NB4 (cell line): ENCODE measurements at regions not wholly inside any gene's neighbourhood (a gene's known extent, or its start where the extent isn't known, plus 50 kb on each side); places are given as distances from the start of the nearest gene placed in this dataset.

ENCODE experiments used
- DNase-seq: peaks from one replicate; pipeline ENCODE4 v3.0.0; 2010; ENCODE audit warnings: low read depth
- H3K4me3 ChIP-seq: one replicate; pipeline ENCODE4 v1.5.1; 2011; ENCODE audit warnings: mild to moderate bottlenecking, low read depth, low read length, moderate library complexity
- CTCF ChIP-seq: IDR thresholded peaks from one replicate; pipeline ENCODE4 v1.5.1; 2012; ENCODE audit warnings: low read depth, low read length
- MAX ChIP-seq: IDR thresholded peaks from 2 replicates; pipeline ENCODE4 v1.6.1; 2011; ENCODE audit warnings: low read depth, low read length
- MYC ChIP-seq: IDR thresholded peaks from 2 replicates; pipeline ENCODE4 v1.6.1; 2011; ENCODE audit warnings: low read depth, low read length
- POLR2A ChIP-seq: IDR thresholded peaks from 2 replicates; pipeline ENCODE4 v1.6.1; 2011; ENCODE audit warnings: mild to moderate bottlenecking; ENCODE audit not compliant: insufficient read length; ENCODE audit errors: extremely low read depth

- DNase-seq, result no peak
- no peak overlapping the region for H3K4me3 ChIP-seq
- TF ChIP-seq POLR2A (no peak), CTCF (no peak), MYC (no peak), MAX (no peak)
Observed at GRCh38 chr1:221239792-221240191, 360.5 kb downstream of the HLX start.

- no peak for DNase-seq
- no peak overlapping the region for H3K4me3 ChIP-seq
- no peak for TF ChIP-seq MAX
- no peak for TF ChIP-seq MYC
- no peak for TF ChIP-seq CTCF
- TF ChIP-seq POLR2A, result no peak
Observed at GRCh38 chr1:221240690-221241089, 361.4 kb downstream of the HLX start.

GRCh38 chr1:221241157-221241556 is 361.9 kb downstream of the HLX start:
- no peak overlapping the region for H3K4me3 ChIP-seq
- DNase-seq, result no peak
- TF ChIP-seq POLR2A (no peak), MAX (no peak), MYC (no peak), CTCF (no peak)

GRCh38 chr1:221241592-221241991 is 362.3 kb downstream of the HLX start:
- TF ChIP-seq CTCF (no peak), POLR2A (no peak), MYC (no peak), MAX (no peak)
- no peak for DNase-seq
- no peak overlapping the region for H3K4me3 ChIP-seq

- no peak overlapping the region for H3K4me3 ChIP-seq
- TF ChIP-seq MAX, result no peak
- TF ChIP-seq POLR2A, result no peak
Observed at GRCh38 chr1:221246067-221246466, 366.8 kb downstream of the HLX start.

GRCh38 chr1:221246628-221247415 is 367.6 kb downstream of the HLX start:
- H3K4me3 ChIP-seq, result no peak overlapping the region
- TF ChIP-seq MYC (no peak), CTCF (no peak), POLR2A (no peak), MAX (no peak)
- no peak for DNase-seq

More at GRCh38 chr1:221246067-221246466, 366.8 kb downstream of the HLX start:
- DNase-seq, result no peak
